ENCODE measurements at regions not wholly inside any gene's neighbourhood (a gene's known extent, or its start where the extent isn't known, plus 50 kb on each side); places are given as distances from the start of the nearest gene placed in this dataset.
A peak's percentile ranks its signal among the peaks of the same experiment; 100 is the strongest.

GRCh38 chr4:124262211-124263179, 450.0 kb downstream of the ANKRD50 start:
- Histone ChIP-seq H3K4me3 (ENCODE audit: low read length in 3 of 3) (no peak overlapping the region), H3K36me3 (ENCODE audit: control insufficient read depth in 3 of 3, insufficient read depth in 3 of 3, low read length in 3 of 3) (no peaks in the 10 kb centered on the region), H3K9me3 (ENCODE audit: control insufficient read depth in 3 of 3, low read length in 3 of 3) (no peaks in the 10 kb centered on the region), H3K27me3 (ENCODE audit: control insufficient read depth in 3 of 3, insufficient read depth in 3 of 3, low read length in 3 of 3) (no peaks in the 10 kb centered on the region), H3K4me1 (ENCODE audit: control insufficient read depth in 3 of 3, insufficient read depth in 3 of 3, low read length in 3 of 3) (no peaks in the 10 kb centered on the region), H3K27ac (ENCODE audit: low read depth, low read length) (no peak overlapping the region), H3K9ac (ENCODE audit: low read depth in 1 of 3, low read length in 3 of 3) (peak overlapping the region in 1 of 3 donors; percentile 24)

GRCh38 chr4:124265701-124266100, 446.8 kb downstream of the ANKRD50 start:
- Histone ChIP-seq H3K4me3 (ENCODE audit: low read length in 3 of 3) (no peak overlapping the region), H3K27me3 (ENCODE audit: control insufficient read depth in 3 of 3, insufficient read depth in 3 of 3, low read length in 3 of 3) (no peaks in the 10 kb centered on the region), H3K36me3 (ENCODE audit: control insufficient read depth in 3 of 3, insufficient read depth in 3 of 3, low read length in 3 of 3) (no peaks in the 10 kb centered on the region), H3K9me3 (ENCODE audit: control insufficient read depth in 3 of 3, low read length in 3 of 3) (no peaks in the 10 kb centered on the region), H3K9ac (ENCODE audit: low read depth in 1 of 3, low read length in 3 of 3) (no peak overlapping the region), H3K27ac (ENCODE audit: low read depth, low read length) (no peak overlapping the region), H3K4me1 (ENCODE audit: control insufficient read depth in 3 of 3, insufficient read depth in 3 of 3, low read length in 3 of 3) (no peaks in the 10 kb centered on the region)

GRCh38 chr4:124266721-124267120, 445.8 kb downstream of the ANKRD50 start:
- Histone ChIP-seq H3K36me3 (ENCODE audit: control insufficient read depth in 3 of 3, insufficient read depth in 3 of 3, low read length in 3 of 3) (no peaks in the 10 kb centered on the region), H3K9ac (ENCODE audit: low read depth in 1 of 3, low read length in 3 of 3) (no peak overlapping the region), H3K4me1 (ENCODE audit: control insufficient read depth in 3 of 3, insufficient read depth in 3 of 3, low read length in 3 of 3) (no peaks in the 10 kb centered on the region), H3K27me3 (ENCODE audit: control insufficient read depth in 3 of 3, insufficient read depth in 3 of 3, low read length in 3 of 3) (no peaks in the 10 kb centered on the region), H3K9me3 (ENCODE audit: control insufficient read depth in 3 of 3, low read length in 3 of 3) (no peaks in the 10 kb centered on the region), H3K27ac (ENCODE audit: low read depth, low read length) (no peak overlapping the region), H3K4me3 (ENCODE audit: low read length in 3 of 3) (no peak overlapping the region)

- no peak overlapping the region for H3K4me3 ChIP-seq (ENCODE audit: low read length in 3 of 3)
- no peaks in the 10 kb centered on the region for H3K4me1 ChIP-seq (ENCODE audit: control insufficient read depth in 3 of 3, insufficient read depth in 3 of 3, low read length in 3 of 3)
- no peaks in the 10 kb centered on the region for H3K36me3 ChIP-seq (ENCODE audit: control insufficient read depth in 3 of 3, insufficient read depth in 3 of 3, low read length in 3 of 3)
- no peak overlapping the region for H3K9ac ChIP-seq (ENCODE audit: low read depth in 1 of 3, low read length in 3 of 3)
- H3K27ac ChIP-seq (ENCODE audit: low read depth, low read length): no peak overlapping the region
- H3K9me3 ChIP-seq (ENCODE audit: control insufficient read depth in 3 of 3, low read length in 3 of 3): no peaks in the 10 kb centered on the region
- no peaks in the 10 kb centered on the region for H3K27me3 ChIP-seq (ENCODE audit: control insufficient read depth in 3 of 3, insufficient read depth in 3 of 3, low read length in 3 of 3)
Measured at GRCh38 chr4:124276461-124276860, 436.1 kb downstream of the ANKRD50 start.

- Histone ChIP-seq H3K36me3 (ENCODE audit: control insufficient read depth in 3 of 3, insufficient read depth in 3 of 3, low read length in 3 of 3) (no peaks in the 10 kb centered on the region), H3K9me3 (ENCODE audit: control insufficient read depth in 3 of 3, low read length in 3 of 3) (no peaks in the 10 kb centered on the region), H3K27me3 (ENCODE audit: control insufficient read depth in 3 of 3, insufficient read depth in 3 of 3, low read length in 3 of 3) (no peaks in the 10 kb centered on the region), H3K9ac (ENCODE audit: low read depth in 1 of 3, low read length in 3 of 3) (no peak overlapping the region), H3K27ac (ENCODE audit: low read depth, low read length) (no peak overlapping the region), H3K4me1 (ENCODE audit: control insufficient read depth in 3 of 3, insufficient read depth in 3 of 3, low read length in 3 of 3) (no peaks in the 10 kb centered on the region), H3K4me3 (ENCODE audit: low read length in 3 of 3) (no peak overlapping the region)
Measured at GRCh38 chr4:124277691-124278090, 434.8 kb downstream of the ANKRD50 start.

GRCh38 chr4:124278477-124278876, 434.1 kb downstream of the ANKRD50 start:
- Histone ChIP-seq H3K9ac (ENCODE audit: low read depth in 1 of 3, low read length in 3 of 3) (no peak overlapping the region), H3K27me3 (ENCODE audit: control insufficient read depth in 3 of 3, insufficient read depth in 3 of 3, low read length in 3 of 3) (no peaks in the 10 kb centered on the region), H3K9me3 (ENCODE audit: control insufficient read depth in 3 of 3, low read length in 3 of 3) (no peaks in the 10 kb centered on the region), H3K4me1 (ENCODE audit: control insufficient read depth in 3 of 3, insufficient read depth in 3 of 3, low read length in 3 of 3) (no peaks in the 10 kb centered on the region), H3K27ac (ENCODE audit: low read depth, low read length) (no peak overlapping the region), H3K36me3 (ENCODE audit: control insufficient read depth in 3 of 3, insufficient read depth in 3 of 3, low read length in 3 of 3) (no peaks in the 10 kb centered on the region), H3K4me3 (ENCODE audit: low read length in 3 of 3) (no peak overlapping the region)

- no peaks in the 10 kb centered on the region for H3K9me3 ChIP-seq (ENCODE audit: control insufficient read depth in 3 of 3, low read length in 3 of 3)
- no peaks in the 10 kb centered on the region for H3K36me3 ChIP-seq (ENCODE audit: control insufficient read depth in 3 of 3, insufficient read depth in 3 of 3, low read length in 3 of 3)
Measured at GRCh38 chr4:124279741-124280140, 432.8 kb downstream of the ANKRD50 start.

GRCh38 chr4:124282301-124282898, 430.1 kb downstream of the ANKRD50 start:
- no peak overlapping the region for H3K27ac ChIP-seq (ENCODE audit: low read depth, low read length)
- H3K9me3 ChIP-seq (ENCODE audit: control insufficient read depth in 3 of 3, low read length in 3 of 3): no peaks in the 10 kb centered on the region
- H3K27me3 ChIP-seq (ENCODE audit: control insufficient read depth in 3 of 3, insufficient read depth in 3 of 3, low read length in 3 of 3): no peaks in the 10 kb centered on the region
- H3K4me1 ChIP-seq (ENCODE audit: control insufficient read depth in 3 of 3, insufficient read depth in 3 of 3, low read length in 3 of 3): no peaks in the 10 kb centered on the region
- no peak overlapping the region for H3K9ac ChIP-seq (ENCODE audit: low read depth in 1 of 3, low read length in 3 of 3)
- H3K4me3 ChIP-seq (ENCODE audit: low read length in 3 of 3): no peak overlapping the region
- H3K36me3 ChIP-seq (ENCODE audit: control insufficient read depth in 3 of 3, insufficient read depth in 3 of 3, low read length in 3 of 3): no peaks in the 10 kb centered on the region

More at GRCh38 chr4:124279741-124280140, 432.8 kb downstream of the ANKRD50 start:
- Histone ChIP-seq H3K4me3 (ENCODE audit: low read length in 3 of 3) (no peak overlapping the region), H3K27ac (ENCODE audit: low read depth, low read length) (no peak overlapping the region), H3K9ac (ENCODE audit: low read depth in 1 of 3, low read length in 3 of 3) (no peak overlapping the region), H3K27me3 (ENCODE audit: control insufficient read depth in 3 of 3, insufficient read depth in 3 of 3, low read length in 3 of 3) (no peaks in the 10 kb centered on the region), H3K4me1 (ENCODE audit: control insufficient read depth in 3 of 3, insufficient read depth in 3 of 3, low read length in 3 of 3) (no peaks in the 10 kb centered on the region)

- Histone ChIP-seq H3K27ac (ENCODE audit: low read depth, low read length) (no peak overlapping the region), H3K9me3 (ENCODE audit: control insufficient read depth in 3 of 3, low read length in 3 of 3) (no peaks in the 10 kb centered on the region), H3K36me3 (ENCODE audit: control insufficient read depth in 3 of 3, insufficient read depth in 3 of 3, low read length in 3 of 3) (no peaks in the 10 kb centered on the region), H3K9ac (ENCODE audit: low read depth in 1 of 3, low read length in 3 of 3) (no peak overlapping the region), H3K4me1 (ENCODE audit: control insufficient read depth in 3 of 3, insufficient read depth in 3 of 3, low read length in 3 of 3) (no peaks in the 10 kb centered on the region), H3K4me3 (ENCODE audit: low read length in 3 of 3) (no peak overlapping the region), H3K27me3 (ENCODE audit: control insufficient read depth in 3 of 3, insufficient read depth in 3 of 3, low read length in 3 of 3) (no peaks in the 10 kb centered on the region)
Measured at GRCh38 chr4:124288706-124289486, 423.6 kb downstream of the ANKRD50 start.

Data from skeletal muscle tissue (tissue), 3 donors.